B cell (primary cell): ENCODE measurements at regions not wholly inside any gene's neighbourhood (a gene's known extent, or its start where the extent isn't known, plus 50 kb on each side); places are given as distances from the start of the nearest gene placed in this dataset.
"Not testable (repeated sequence)": the region's sequence is repeated elsewhere in the genome, so short reads cannot be mapped to it uniquely, and the experiment has no call there.

ENCODE experiments used
- ATAC-seq: fragments of 200-7000 bp; cut with Tn5 transposase; one replicate; pipeline ENCODE4 v1.10.0; 2021; ENCODE audit warnings: low read depth, mild to moderate bottlenecking, moderate number of reproducible peaks, moderate library complexity
- CTCF ChIA-PET: fragments of 350-600 bp; sonication (Branson Sonifier 250); formaldehyde crosslinking; loops from one replicate; lab custom pipeline; 2021; ENCODE audit warnings: antibody characterized with exemption, inconsistent platforms; lab: Charles Lee
- POLR2A ChIA-PET: fragments of 350-600 bp; sonication (Branson Sonifier 250); formaldehyde crosslinking; loops from one replicate; lab custom pipeline; 2021; ENCODE audit warnings: antibody characterized with exemption; lab: Charles Lee
- DNase-seq: peaks from one replicate; pipeline ENCODE4 v3.0.0; 2013
- H2AFZ ChIP-seq: 2 replicates; pipeline ENCODE4 v1.6.1; 2012; ENCODE audit warnings: mild to moderate bottlenecking, low read depth, low read length; ENCODE audit not compliant: insufficient read depth, poor library complexity, severe bottlenecking
- H3K27ac ChIP-seq, 2 donors: 1 replicate in 1 of 2; 2 replicates in 1 of 2; pipeline ENCODE4 v1.5.1; 2012 to 2013; ENCODE audit warnings: low read length in 2 of 2, mild to moderate bottlenecking in 2 of 2, moderate library complexity in 1 of 2
- H3K27me3 ChIP-seq, 4 experiments: fragments of 200-600 bp in 1 of 4; sonication (generic) in 1 of 4; replicated peaks in 1 of 4; 1 replicate in 2 of 4; 2 replicates in 2 of 4; pipeline versions ENCODE4 v1.6.1 to v1.7.0; 2013 to 2016; ENCODE audit warnings: low read length in 3 of 4, mild to moderate bottlenecking in 2 of 4, mixed read lengths in 1 of 4, moderate library complexity in 1 of 4; ENCODE audit not compliant: insufficient read depth in 4 of 4, control insufficient read depth in 3 of 4; ENCODE audit errors: control extremely low read depth in 1 of 4
- H3K36me3 ChIP-seq, 2 experiments: replicated peaks in 1 of 2; 1 replicate in 1 of 2; 2 replicates in 1 of 2; pipeline versions ENCODE4 v1.6.1 to v1.7.1; 2013; ENCODE audit warnings: low read length in 1 of 2; ENCODE audit not compliant: insufficient read depth in 2 of 2, control insufficient read depth in 1 of 2; ENCODE audit errors: control extremely low read depth in 1 of 2, extremely low read depth in 1 of 2
- H3K4me1 ChIP-seq, 2 donors: fragments of 200-600 bp in 1 of 2; sonication (generic) in 1 of 2; 1 replicate in 1 of 2; 2 replicates in 1 of 2; pipeline versions ENCODE4 v1.5.1 to v1.6.1; 2013 to 2017; ENCODE audit warnings: low read length in 2 of 2; ENCODE audit not compliant: control insufficient read depth in 2 of 2, insufficient read depth in 2 of 2
- H3K4me2 ChIP-seq: replicated peaks from 2 replicates; pipeline ENCODE3; 2012; ENCODE audit warnings: mild to moderate bottlenecking, low read depth, low read length; ENCODE audit not compliant: poor library complexity, severe bottlenecking
- H3K4me3 ChIP-seq, 5 experiments: fragments of 200-600 bp in 1 of 5; sonication (generic) in 1 of 5; 1 replicate in 3 of 5; 2 replicates in 2 of 5; pipeline versions ENCODE4 v1.5.1 to v1.7.0; 2011 to 2016; ENCODE audit warnings: low read length in 4 of 5, mild to moderate bottlenecking in 4 of 5, low read depth in 2 of 5, control low read depth in 1 of 5, moderate library complexity in 1 of 5; ENCODE audit not compliant: insufficient read depth in 1 of 5; ENCODE audit errors: control extremely low read depth in 1 of 5, extremely low read depth in 1 of 5
- H3K79me2 ChIP-seq: fragments of 200-600 bp; sonication (generic); one replicate; pipeline ENCODE4 v1.6.0; 2016; ENCODE audit warnings: low read length; ENCODE audit not compliant: control insufficient read depth, insufficient read depth
- H3K9ac ChIP-seq: fragments of 200-600 bp; sonication (generic); 2 replicates; pipeline ENCODE4 v1.6.1; 2017; ENCODE audit warnings: mild to moderate bottlenecking, low read length, moderate library complexity
- H3K9me3 ChIP-seq, 3 donors: one replicate each; pipeline versions ENCODE4 v1.6.1 to v1.7.1; 2013; ENCODE audit warnings: low read length in 2 of 3; ENCODE audit not compliant: control insufficient read depth in 2 of 3, insufficient read depth in 1 of 3; ENCODE audit errors: control extremely low read depth in 1 of 3
- H4K20me1 ChIP-seq: 2 replicates; pipeline ENCODE4 v1.6.0; 2012; ENCODE audit warnings: mild to moderate bottlenecking, low read length; ENCODE audit not compliant: insufficient read depth, control insufficient read depth, poor library complexity, severe bottlenecking
- H3K27ac Mint-ChIP-seq: one replicate; pipeline ENCODE4 v1.8.0; 2021; ENCODE audit warnings: mixed read lengths
- H3K27me3 Mint-ChIP-seq: one replicate; pipeline ENCODE4 v1.8.0; 2021; ENCODE audit warnings: mixed read lengths
- H3K4me1 Mint-ChIP-seq: one replicate; pipeline ENCODE4 v1.8.0; 2021; ENCODE audit warnings: mixed read lengths
- H3K4me3 Mint-ChIP-seq: one replicate; pipeline ENCODE4 v1.8.0; 2021; ENCODE audit warnings: mixed read lengths
- H3K9me3 Mint-ChIP-seq: one replicate; pipeline ENCODE4 v1.8.0; 2022; ENCODE audit warnings: mixed read lengths; ENCODE audit not compliant: insufficient read depth
- EZH2 ChIP-seq: IDR thresholded peaks from 2 replicates; pipeline ENCODE4 v1.6.1; 2012; ENCODE audit warnings: borderline replicate concordance, low read depth, mild to moderate bottlenecking, moderate library complexity, low read length; ENCODE audit not compliant: insufficient read depth, poor library complexity, severe bottlenecking
- WGBS: methylation state at CpG from one replicate; pipeline ENCODE4 v1.1.5; 2013; ENCODE audit warnings: missing lambda C conversion rate; ENCODE audit not compliant: insufficient coverage; 5-methylcytosine and 5-hydroxymethylcytosine counted together
- intact Hi-C: fragments of 100-400 bp; cut with micrococcal nuclease; formaldehyde crosslinking; loops from one replicate; pipeline ENCODE4 v1.10.0; 2022
- TF ChIP-seq, protein P1 (sequence below): fragments of 200-600 bp; IDR thresholded peaks from one replicate; pipeline ENCODE4 v1.8.0; 2022; ENCODE audit warnings: antibody characterized with exemption, mild to moderate bottlenecking

DNA sequence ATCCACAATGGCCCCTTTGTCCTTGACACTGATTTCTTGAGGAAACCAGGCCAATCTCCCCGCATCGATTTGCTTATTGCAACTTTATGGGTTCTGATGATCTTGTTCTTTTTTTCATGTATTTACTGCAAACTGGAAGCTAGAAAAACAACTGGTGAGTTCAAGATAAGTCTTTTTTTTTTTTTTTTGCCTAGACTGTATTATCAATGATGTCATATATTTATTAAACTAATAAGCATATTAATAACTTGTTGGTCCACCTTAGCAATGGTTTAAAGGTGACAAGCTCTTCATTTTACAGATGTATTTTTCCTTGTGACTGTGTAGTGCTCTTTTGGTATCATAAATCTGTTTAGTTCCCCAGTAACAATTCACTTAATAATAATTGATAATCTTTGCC lies 79.0 kb upstream of the NOX3 start:
- H3K4me1 ChIP-seq = no peaks in the 10 kb centered on the region
- DNase-seq (no peak), ATAC-seq (no peak)
- H3K79me2 ChIP-seq = no peaks in the 10 kb centered on the region
- H3K27ac ChIP-seq = no peak overlapping the region
- H3K27me3 Mint-ChIP-seq = no peaks in the 10 kb centered on the region
- H3K4me1 Mint-ChIP-seq = peaks cover 2% of the 10 kb centered on the region
- H3K36me3 ChIP-seq = no peaks in the 10 kb centered on the region
- no peak overlapping the region for H3K4me3 Mint-ChIP-seq
- H3K27me3 ChIP-seq = no peaks in the 10 kb centered on the region
- POLR2A ChIA-PET = no interaction called here
- peaks cover 8% of the 10 kb centered on the region for H3K9me3 Mint-ChIP-seq
- TF ChIP-seq, protein P1, sequence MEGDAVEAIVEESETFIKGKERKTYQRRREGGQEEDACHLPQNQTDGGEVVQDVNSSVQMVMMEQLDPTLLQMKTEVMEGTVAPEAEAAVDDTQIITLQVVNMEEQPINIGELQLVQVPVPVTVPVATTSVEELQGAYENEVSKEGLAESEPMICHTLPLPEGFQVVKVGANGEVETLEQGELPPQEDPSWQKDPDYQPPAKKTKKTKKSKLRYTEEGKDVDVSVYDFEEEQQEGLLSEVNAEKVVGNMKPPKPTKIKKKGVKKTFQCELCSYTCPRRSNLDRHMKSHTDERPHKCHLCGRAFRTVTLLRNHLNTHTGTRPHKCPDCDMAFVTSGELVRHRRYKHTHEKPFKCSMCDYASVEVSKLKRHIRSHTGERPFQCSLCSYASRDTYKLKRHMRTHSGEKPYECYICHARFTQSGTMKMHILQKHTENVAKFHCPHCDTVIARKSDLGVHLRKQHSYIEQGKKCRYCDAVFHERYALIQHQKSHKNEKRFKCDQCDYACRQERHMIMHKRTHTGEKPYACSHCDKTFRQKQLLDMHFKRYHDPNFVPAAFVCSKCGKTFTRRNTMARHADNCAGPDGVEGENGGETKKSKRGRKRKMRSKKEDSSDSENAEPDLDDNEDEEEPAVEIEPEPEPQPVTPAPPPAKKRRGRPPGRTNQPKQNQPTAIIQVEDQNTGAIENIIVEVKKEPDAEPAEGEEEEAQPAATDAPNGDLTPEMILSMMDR = no peak
- no peak for TF ChIP-seq EZH2
- H3K27ac Mint-ChIP-seq = no peak overlapping the region
- no CpG with 5 or more reads among the region's 2 CpGs for WGBS
- no peak overlapping the region for H2AFZ ChIP-seq
- H3K4me2 ChIP-seq = no peak overlapping the region
- H3K4me3 ChIP-seq = no peak overlapping the region
- H4K20me1 ChIP-seq = no peaks in the 10 kb centered on the region
- no peak overlapping the region for H3K9ac ChIP-seq
- CTCF ChIA-PET = interaction anchor here (0.5 to 1.2 kb wide), 3 partner anchors 26 to 206 kb away, joined by 3 to 4 read pairs (median 3); no protein-coding TSS in a partner anchor
- H3K9me3 ChIP-seq = peaks cover 0 to 5% (median 0%) of the 10 kb centered on the region in 3 donors
- intact Hi-C loops = no loop called here

DNA sequence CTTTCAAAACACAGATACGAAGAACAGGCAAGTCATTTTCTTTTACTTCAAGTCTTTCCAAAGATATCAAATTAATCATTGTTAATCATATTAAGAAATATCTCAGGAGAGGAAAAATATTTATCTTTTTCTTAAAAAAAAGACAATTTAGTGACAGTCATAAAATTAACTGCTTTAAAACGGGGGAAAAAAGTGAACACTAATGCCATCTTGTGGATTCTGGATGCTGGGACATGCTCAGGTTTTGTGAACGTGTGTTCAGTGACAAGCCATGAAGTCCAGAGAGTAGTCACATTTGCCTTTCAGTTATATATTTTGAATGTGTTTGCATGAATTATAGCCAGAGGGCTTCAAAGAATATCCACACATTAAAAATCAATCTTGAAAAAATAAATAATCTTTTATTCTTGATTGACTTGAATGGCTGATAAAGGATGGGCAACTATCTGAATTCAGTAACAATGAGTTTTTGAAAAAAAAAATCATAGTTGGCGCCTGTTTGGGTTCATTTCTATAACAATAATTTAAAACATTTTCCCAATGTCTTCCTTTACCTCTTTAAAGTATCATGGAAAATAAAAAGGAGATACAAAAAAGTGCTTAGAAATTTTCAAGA lies 74.7 kb upstream of the NOX3 start:
- ChIA-PET CTCF (interaction anchor here (2.1 kb wide), 1 partner anchor 202 kb away, joined by 19 read pairs; no protein-coding TSS in a partner anchor), POLR2A (no interaction called here)
- H3K27ac Mint-ChIP-seq = no peak overlapping the region
- Histone ChIP-seq H3K27me3 (no peaks in the 10 kb centered on the region), H3K4me1 (peaks cover 3 to 4% of the 10 kb centered on the region in 2 donors), H2AFZ (no peak overlapping the region), H3K9ac (no peak overlapping the region), H3K36me3 (no peaks in the 10 kb centered on the region), H3K79me2 (no peaks in the 10 kb centered on the region), H3K27ac (no peak overlapping the region), H3K4me3 (no peak overlapping the region), H3K9me3 (peaks cover 0 to 5% (median 0%) of the 10 kb centered on the region in 3 donors), H4K20me1 (no peaks in the 10 kb centered on the region), H3K4me2 (no peak overlapping the region)
- H3K4me3 Mint-ChIP-seq = no peak overlapping the region
- peak; percentile 33 for DNase-seq
- no peaks in the 10 kb centered on the region for H3K27me3 Mint-ChIP-seq
- TF ChIP-seq EZH2 = no peak
- TF ChIP-seq, protein P1 = peak; percentile 61
- H3K4me1 Mint-ChIP-seq = peaks cover 10% of the 10 kb centered on the region
- H3K9me3 Mint-ChIP-seq = peaks cover 3% of the 10 kb centered on the region
- intact Hi-C loops = loop anchor here (1.0 to 2.0 kb wide), 2 partner anchors 203 to 354 kb away; no protein-coding TSS in a partner anchor
- 0% methylated on average over 1 of the region's 4 CpGs for WGBS
- no peak for ATAC-seq

DNA sequence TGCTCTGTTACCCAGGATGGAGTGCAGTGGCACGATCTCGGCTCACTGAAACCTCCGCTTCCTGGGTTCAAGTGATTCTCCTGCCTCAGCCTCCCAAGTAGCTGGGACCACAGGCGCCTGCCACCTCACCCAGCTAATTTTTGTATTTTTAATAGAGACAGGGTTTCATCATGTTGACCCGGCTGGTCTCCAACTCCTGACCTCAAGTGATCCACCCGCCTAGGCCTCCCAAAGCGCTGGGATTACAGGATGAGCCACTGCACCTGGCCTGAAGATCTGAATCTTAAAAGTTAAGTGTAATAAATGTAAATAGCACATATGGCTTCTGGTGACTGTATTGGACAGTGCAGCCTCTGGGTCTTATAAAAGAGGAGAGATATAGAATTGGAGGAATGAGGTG lies 74.2 kb upstream of the NOX3 start:
- H2AFZ ChIP-seq, H3K9me3 ChIP-seq, H3K27me3 Mint-ChIP-seq, H3K27ac ChIP-seq, H3K9ac ChIP-seq, H3K36me3 ChIP-seq, H3K27ac Mint-ChIP-seq, ATAC-seq, H4K20me1 ChIP-seq, H3K4me3 ChIP-seq, H3K27me3 ChIP-seq, H3K4me3 Mint-ChIP-seq, H3K4me1 ChIP-seq, H3K9me3 Mint-ChIP-seq, POLR2A ChIA-PET, DNase-seq, H3K79me2 ChIP-seq, H3K4me2 ChIP-seq: not testable (repeated sequence)
- intact Hi-C loops = loop anchor here (1.0 to 2.0 kb wide), 2 partner anchors 203 to 353 kb away; no protein-coding TSS in a partner anchor
- CTCF ChIA-PET = interaction anchor here (1.0 to 2.1 kb wide), 3 partner anchors 191 to 207 kb away, joined by 3 to 19 read pairs (median 4); no protein-coding TSS in a partner anchor
- peaks cover 10% of the 10 kb centered on the region for H3K4me1 Mint-ChIP-seq
- WGBS = 97% methylated on average over 3 of the region's 7 CpGs
